ENCODE measurements at regions not wholly inside any gene's neighbourhood (a gene's known extent, or its start where the extent isn't known, plus 50 kb on each side); places are given as distances from the start of the nearest gene placed in this dataset.

- TF ChIP-seq, protein P1, sequence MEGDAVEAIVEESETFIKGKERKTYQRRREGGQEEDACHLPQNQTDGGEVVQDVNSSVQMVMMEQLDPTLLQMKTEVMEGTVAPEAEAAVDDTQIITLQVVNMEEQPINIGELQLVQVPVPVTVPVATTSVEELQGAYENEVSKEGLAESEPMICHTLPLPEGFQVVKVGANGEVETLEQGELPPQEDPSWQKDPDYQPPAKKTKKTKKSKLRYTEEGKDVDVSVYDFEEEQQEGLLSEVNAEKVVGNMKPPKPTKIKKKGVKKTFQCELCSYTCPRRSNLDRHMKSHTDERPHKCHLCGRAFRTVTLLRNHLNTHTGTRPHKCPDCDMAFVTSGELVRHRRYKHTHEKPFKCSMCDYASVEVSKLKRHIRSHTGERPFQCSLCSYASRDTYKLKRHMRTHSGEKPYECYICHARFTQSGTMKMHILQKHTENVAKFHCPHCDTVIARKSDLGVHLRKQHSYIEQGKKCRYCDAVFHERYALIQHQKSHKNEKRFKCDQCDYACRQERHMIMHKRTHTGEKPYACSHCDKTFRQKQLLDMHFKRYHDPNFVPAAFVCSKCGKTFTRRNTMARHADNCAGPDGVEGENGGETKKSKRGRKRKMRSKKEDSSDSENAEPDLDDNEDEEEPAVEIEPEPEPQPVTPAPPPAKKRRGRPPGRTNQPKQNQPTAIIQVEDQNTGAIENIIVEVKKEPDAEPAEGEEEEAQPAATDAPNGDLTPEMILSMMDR (CRISPR knock-in tag; IDR thresholded peaks at IDR 0.05), result no peak
- TF ChIP-seq ZNF777 (CRISPR knock-in tag; IDR thresholded peaks at IDR 0.05) (no peak), ZFX (CRISPR knock-in tag; IDR thresholded peaks at IDR 0.05; ENCODE audit: low read depth) (no peak), GLI4 (CRISPR knock-in tag; IDR thresholded peaks at IDR 0.05; ENCODE audit: borderline replicate concordance) (no peak), MAF1 (CRISPR knock-in tag; IDR thresholded peaks at IDR 0.05; ENCODE audit: borderline replicate concordance) (no peak), MXI1 (IDR thresholded peaks at IDR 0.05; ENCODE audit: borderline replicate concordance, low read depth, low read length) (no peak)
- TF ChIP-seq, protein P2, sequence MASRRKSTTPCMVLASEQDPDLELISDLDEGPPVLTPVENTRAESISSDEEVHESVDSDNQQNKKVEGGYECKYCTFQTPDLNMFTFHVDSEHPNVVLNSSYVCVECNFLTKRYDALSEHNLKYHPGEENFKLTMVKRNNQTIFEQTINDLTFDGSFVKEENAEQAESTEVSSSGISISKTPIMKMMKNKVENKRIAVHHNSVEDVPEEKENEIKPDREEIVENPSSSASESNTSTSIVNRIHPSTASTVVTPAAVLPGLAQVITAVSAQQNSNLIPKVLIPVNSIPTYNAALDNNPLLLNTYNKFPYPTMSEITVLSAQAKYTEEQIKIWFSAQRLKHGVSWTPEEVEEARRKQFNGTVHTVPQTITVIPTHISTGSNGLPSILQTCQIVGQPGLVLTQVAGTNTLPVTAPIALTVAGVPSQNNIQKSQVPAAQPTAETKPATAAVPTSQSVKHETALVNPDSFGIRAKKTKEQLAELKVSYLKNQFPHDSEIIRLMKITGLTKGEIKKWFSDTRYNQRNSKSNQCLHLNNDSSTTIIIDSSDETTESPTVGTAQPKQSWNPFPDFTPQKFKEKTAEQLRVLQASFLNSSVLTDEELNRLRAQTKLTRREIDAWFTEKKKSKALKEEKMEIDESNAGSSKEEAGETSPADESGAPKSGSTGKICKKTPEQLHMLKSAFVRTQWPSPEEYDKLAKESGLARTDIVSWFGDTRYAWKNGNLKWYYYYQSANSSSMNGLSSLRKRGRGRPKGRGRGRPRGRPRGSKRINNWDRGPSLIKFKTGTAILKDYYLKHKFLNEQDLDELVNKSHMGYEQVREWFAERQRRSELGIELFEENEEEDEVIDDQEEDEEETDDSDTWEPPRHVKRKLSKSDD (CRISPR knock-in tag; IDR thresholded peaks at IDR 0.05; ENCODE audit: low read depth), result no peak
- TF ChIP-seq, protein P3, sequence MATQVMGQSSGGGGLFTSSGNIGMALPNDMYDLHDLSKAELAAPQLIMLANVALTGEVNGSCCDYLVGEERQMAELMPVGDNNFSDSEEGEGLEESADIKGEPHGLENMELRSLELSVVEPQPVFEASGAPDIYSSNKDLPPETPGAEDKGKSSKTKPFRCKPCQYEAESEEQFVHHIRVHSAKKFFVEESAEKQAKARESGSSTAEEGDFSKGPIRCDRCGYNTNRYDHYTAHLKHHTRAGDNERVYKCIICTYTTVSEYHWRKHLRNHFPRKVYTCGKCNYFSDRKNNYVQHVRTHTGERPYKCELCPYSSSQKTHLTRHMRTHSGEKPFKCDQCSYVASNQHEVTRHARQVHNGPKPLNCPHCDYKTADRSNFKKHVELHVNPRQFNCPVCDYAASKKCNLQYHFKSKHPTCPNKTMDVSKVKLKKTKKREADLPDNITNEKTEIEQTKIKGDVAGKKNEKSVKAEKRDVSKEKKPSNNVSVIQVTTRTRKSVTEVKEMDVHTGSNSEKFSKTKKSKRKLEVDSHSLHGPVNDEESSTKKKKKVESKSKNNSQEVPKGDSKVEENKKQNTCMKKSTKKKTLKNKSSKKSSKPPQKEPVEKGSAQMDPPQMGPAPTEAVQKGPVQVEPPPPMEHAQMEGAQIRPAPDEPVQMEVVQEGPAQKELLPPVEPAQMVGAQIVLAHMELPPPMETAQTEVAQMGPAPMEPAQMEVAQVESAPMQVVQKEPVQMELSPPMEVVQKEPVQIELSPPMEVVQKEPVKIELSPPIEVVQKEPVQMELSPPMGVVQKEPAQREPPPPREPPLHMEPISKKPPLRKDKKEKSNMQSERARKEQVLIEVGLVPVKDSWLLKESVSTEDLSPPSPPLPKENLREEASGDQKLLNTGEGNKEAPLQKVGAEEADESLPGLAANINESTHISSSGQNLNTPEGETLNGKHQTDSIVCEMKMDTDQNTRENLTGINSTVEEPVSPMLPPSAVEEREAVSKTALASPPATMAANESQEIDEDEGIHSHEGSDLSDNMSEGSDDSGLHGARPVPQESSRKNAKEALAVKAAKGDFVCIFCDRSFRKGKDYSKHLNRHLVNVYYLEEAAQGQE (IDR thresholded peaks at IDR 0.05; ENCODE audit: borderline replicate concordance in 1 of 2, low read depth in 1 of 2, low read length in 2 of 2), result no peak
Measured at GRCh38 chr14:86491743-86492142, 961.8 kb downstream of the FLRT2 start.
